ENCODE measurements at regions not wholly inside any gene's neighbourhood (a gene's known extent, or its start where the extent isn't known, plus 50 kb on each side); places are given as distances from the start of the nearest gene placed in this dataset.

- Histone ChIP-seq H2AFZ (ENCODE audit: low read length) (no peak overlapping the region), H3K4me2 (ENCODE audit: low read length) (no peak overlapping the region), H3K9ac (ENCODE audit: low read length) (no peak overlapping the region), H3F3A (ENCODE audit: low read length, unreplicated experiment) (no peaks in the 10 kb centered on the region), H3K79me2 (ENCODE audit: low read length) (no peaks in the 10 kb centered on the region), H3K9me2 (replicated peaks; ENCODE audit: low read length) (no peaks in the 10 kb centered on the region), H3K36me3 (ENCODE audit: low read depth, low read length) (no peaks in the 10 kb centered on the region), H3K9me3 (ENCODE audit: low read length) (no peaks in the 10 kb centered on the region), H3K27me3 (ENCODE audit: low read length) (peaks cover 17% of the 10 kb centered on the region; the same call in 1 of the 2 replicates), H3K4me3 (ENCODE audit: low read length) (no peak overlapping the region), H3K27ac (ENCODE audit: low read length) (no peak overlapping the region), H3K4me1 (ENCODE audit: insufficient read depth, low read length) (no peaks in the 10 kb centered on the region), H4K20me1 (ENCODE audit: low read length) (no peaks in the 10 kb centered on the region)
- intact Hi-C loops (cut with micrococcal nuclease): no loop called here
- DNase-seq (no peak), ATAC-seq (no peak)
- ChIA-PET POLR2A (ENCODE audit: unreplicated experiment) (no interaction called here), CTCF (no interaction called here)
- BruUV-seq (replicated peaks): no TSS peak
- TF ChIP-seq CTCF (conservative IDR thresholded peaks at IDR 0.05; ENCODE audit: low read depth, low read length) (no peak), EZH2phosphoT487 (IDR thresholded peaks at IDR 0.05; ENCODE audit: borderline replicate concordance, low read length) (no peak), EZH2 (IDR thresholded peaks at IDR 0.05; ENCODE audit: low read length, unreplicated experiment) (no peak)
Observed at GRCh38 chr11:92854162-92854561, 115.3 kb upstream of the MTNR1B start.

- Histone ChIP-seq H3K79me2 (ENCODE audit: low read length) (no peaks in the 10 kb centered on the region), H3K27me3 (ENCODE audit: low read length) (peaks cover 17% of the 10 kb centered on the region; the same call in 1 of the 2 replicates), H3K36me3 (ENCODE audit: low read depth, low read length) (no peaks in the 10 kb centered on the region), H3K4me2 (ENCODE audit: low read length) (no peak overlapping the region), H3K9me3 (ENCODE audit: low read length) (no peaks in the 10 kb centered on the region), H3K4me1 (ENCODE audit: insufficient read depth, low read length) (no peaks in the 10 kb centered on the region), H4K20me1 (ENCODE audit: low read length) (no peaks in the 10 kb centered on the region), H3K9ac (ENCODE audit: low read length) (no peak overlapping the region), H3K27ac (ENCODE audit: low read length) (no peak overlapping the region), H3K4me3 (ENCODE audit: low read length) (no peak overlapping the region), H3K9me2 (replicated peaks; ENCODE audit: low read length) (no peaks in the 10 kb centered on the region), H2AFZ (ENCODE audit: low read length) (no peak overlapping the region), H3F3A (ENCODE audit: low read length, unreplicated experiment) (no peaks in the 10 kb centered on the region)
- TF ChIP-seq EZH2 (IDR thresholded peaks at IDR 0.05; ENCODE audit: low read length, unreplicated experiment) (no peak), EZH2phosphoT487 (IDR thresholded peaks at IDR 0.05; ENCODE audit: borderline replicate concordance, low read length) (no peak), CTCF (conservative IDR thresholded peaks at IDR 0.05; ENCODE audit: low read depth, low read length) (no peak)
- ChIA-PET CTCF (no interaction called here), POLR2A (ENCODE audit: unreplicated experiment) (no interaction called here)
- ATAC-seq (no peak), DNase-seq (no peak)
- no TSS peak for BruUV-seq (replicated peaks)
- intact Hi-C loops (cut with micrococcal nuclease): no loop called here
Observed at GRCh38 chr11:92854952-92855351, 114.5 kb upstream of the MTNR1B start.

GRCh38 chr11:92855607-92856405, 113.6 kb upstream of the MTNR1B start:
- Histone ChIP-seq H3K36me3 (ENCODE audit: low read depth, low read length) (no peaks in the 10 kb centered on the region), H4K20me1 (ENCODE audit: low read length) (no peaks in the 10 kb centered on the region), H3K27ac (ENCODE audit: low read length) (no peak overlapping the region), H3K4me3 (ENCODE audit: low read length) (no peak overlapping the region), H3K9me3 (ENCODE audit: low read length) (no peaks in the 10 kb centered on the region), H2AFZ (ENCODE audit: low read length) (no peak overlapping the region), H3K4me2 (ENCODE audit: low read length) (no peak overlapping the region), H3K4me1 (ENCODE audit: insufficient read depth, low read length) (no peaks in the 10 kb centered on the region), H3F3A (ENCODE audit: low read length, unreplicated experiment) (no peaks in the 10 kb centered on the region), H3K27me3 (ENCODE audit: low read length) (peaks cover 15% of the 10 kb centered on the region; the same call in 1 of the 2 replicates), H3K9ac (ENCODE audit: low read length) (no peak overlapping the region), H3K79me2 (ENCODE audit: low read length) (no peaks in the 10 kb centered on the region), H3K9me2 (replicated peaks; ENCODE audit: low read length) (no peaks in the 10 kb centered on the region)
- DNase-seq (no peak), ATAC-seq (no peak)
- ChIA-PET POLR2A (ENCODE audit: unreplicated experiment) (no interaction called here), CTCF (no interaction called here)
- no TSS peak for BruUV-seq (replicated peaks)
- TF ChIP-seq CTCF (conservative IDR thresholded peaks at IDR 0.05; ENCODE audit: low read depth, low read length) (no peak), EZH2phosphoT487 (IDR thresholded peaks at IDR 0.05; ENCODE audit: borderline replicate concordance, low read length) (no peak), EZH2 (IDR thresholded peaks at IDR 0.05; ENCODE audit: low read length, unreplicated experiment) (no peak)
- intact Hi-C loops (cut with micrococcal nuclease): no loop called here
